K562 (cell line): ENCODE measurements at regions not wholly inside any gene's neighbourhood (a gene's known extent, or its start where the extent isn't known, plus 50 kb on each side); places are given as distances from the start of the nearest gene placed in this dataset.

Experiments
- ATAC-seq: fragments of 200-7000 bp; cut with Tn5 transposase; 3 replicates; pipeline ENCODE4 v1.9.1; 2020; ENCODE audit warnings: moderate library complexity
- BruUV-seq: library from RNA; stranded (reverse); fragments of 400-500 nt; replicated peaks from 2 replicates; lab custom pipeline; 2021; lab: Mats Ljungman, UMichigan
- CTCF ChIA-PET: fragments of 300-600 bp; formaldehyde crosslinking; extraction: SDS; loops from one replicate; lab custom pipeline; 2021; ENCODE audit warnings: low intra/inter-chr PET ratio; lab: Yijun Ruan, JAX
- POLR2A ChIA-PET: fragments of 300-600, 350-650 bp; sonication (Branson Sonifier 250); formaldehyde crosslinking; extraction: SDS; loops from one replicate; lab custom pipeline; 2021; ENCODE audit warnings: antibody characterized with exemption, inconsistent platforms; lab: Yijun Ruan, JAX
- DNase-seq, 4 experiments: peaks; one replicate each; pipeline versions ENCODE4 v3.0.0 to v3.0.0-alpha.2; 2011 to 2018; ENCODE audit warnings: low spot score in 3 of 4, mixed read lengths in 3 of 4; ENCODE audit errors: extremely low read depth in 1 of 4
- FAIRE-seq: peaks from 2 replicates; lab custom pipeline; 2011; peaks lifted over from hg19 to GRCh38; lab: Jason Lieb, UNC
- H2AFZ ChIP-seq: 2 replicates; pipeline ENCODE4 v1.6.0; 2011; ENCODE audit warnings: low read depth, low read length, control low read depth, inconsistent platforms
- H3K27ac ChIP-seq: fragments of 200-600 bp; 3 replicates; pipeline ENCODE4 v1.8.0; 2011; ENCODE audit warnings: low read depth, mild to moderate bottlenecking, control low read depth, inconsistent platforms, low read length, moderate library complexity, mixed read lengths; ENCODE audit errors: extremely low read depth
- H3K27me3 ChIP-seq, 2 experiments: fragments of 300-600 bp in 1 of 2; 2 replicates in 1 of 2; 3 replicates in 1 of 2; pipeline versions ENCODE4 v1.6.0 to v1.8.0; 2011; ENCODE audit warnings: inconsistent platforms in 2 of 2, low read length in 2 of 2, mild to moderate bottlenecking in 1 of 2, mixed read lengths in 1 of 2, moderate library complexity in 1 of 2; ENCODE audit not compliant: control insufficient read depth in 2 of 2, insufficient read depth in 2 of 2
- H3K36me3 ChIP-seq: fragments of 300-600 bp; 3 replicates; pipeline ENCODE4 v1.8.0; 2011; ENCODE audit warnings: mild to moderate bottlenecking, low read length, inconsistent platforms; ENCODE audit not compliant: control insufficient read depth, insufficient read depth
- H3K4me1 ChIP-seq, 2 experiments: fragments of 200-600 bp in 1 of 2; replicated peaks in 1 of 2; 2 replicates in 1 of 2; 3 replicates in 1 of 2; pipeline versions ENCODE4 v1.5.1 to v1.8.0; 2011; ENCODE audit warnings: inconsistent platforms in 2 of 2, low read length in 2 of 2, mild to moderate bottlenecking in 1 of 2, mixed read lengths in 1 of 2, moderate library complexity in 1 of 2; ENCODE audit not compliant: control insufficient read depth in 2 of 2, insufficient read depth in 2 of 2
- H3K4me2 ChIP-seq: 2 replicates; pipeline ENCODE4 v1.6.1; 2011; ENCODE audit warnings: low read length, control low read depth, inconsistent platforms, mixed read lengths; ENCODE audit not compliant: insufficient read depth
- H3K4me3 ChIP-seq: fragments of 200-600 bp; sonication (generic), shearing (Covaris generic); 2 replicates; pipeline ENCODE4 v1.5.1; 2016; ENCODE audit warnings: control low read depth, inconsistent platforms
- H3K79me2 ChIP-seq: fragments of 200-600 bp; 3 replicates; pipeline ENCODE4 v1.8.0; 2011; ENCODE audit warnings: low read length, inconsistent platforms; ENCODE audit not compliant: control insufficient read depth, insufficient read depth
- H3K9ac ChIP-seq, 2 experiments: 2 replicates each; pipeline versions ENCODE4 v1.6.0 to v1.6.1; 2011; ENCODE audit warnings: low read depth in 2 of 2, low read length in 2 of 2, control low read depth in 1 of 2, inconsistent platforms in 1 of 2, mild to moderate bottlenecking in 1 of 2, mixed read lengths in 1 of 2; ENCODE audit not compliant: insufficient read depth in 1 of 2
- H3K9me1 ChIP-seq: one replicate; pipeline ENCODE4 v1.6.0; 2011; ENCODE audit warnings: inconsistent platforms, mild to moderate bottlenecking, low read length, moderate library complexity; ENCODE audit not compliant: control insufficient read depth, insufficient read depth
- H3K9me3 ChIP-seq: replicated peaks from 2 replicates; pipeline ENCODE4 v1.5.1; 2011; ENCODE audit warnings: low read depth, low read length, inconsistent platforms; ENCODE audit not compliant: control insufficient read depth, insufficient read depth
- H4K20me1 ChIP-seq: replicated peaks from 2 replicates; pipeline ENCODE4 v1.6.1; 2011; ENCODE audit warnings: low read length, inconsistent platforms, mixed read lengths; ENCODE audit not compliant: control insufficient read depth, insufficient read depth
- FOSL1 ChIP-seq: fragments of 200-800 bp; sonication (Bioruptor generic); conservative IDR thresholded peaks from 2 replicates; pipeline ENCODE4 v1.6.1; 2016; ENCODE audit warnings: missing genetic modification characterization, missing compliant biosample characterization
- MXI1 ChIP-seq: IDR thresholded peaks from 2 replicates; pipeline ENCODE4 v1.6.1; 2011; ENCODE audit warnings: low read depth, mild to moderate bottlenecking, improper control_type of control experiment, low read length
- NFE2 ChIP-seq: IDR thresholded peaks from 2 replicates; pipeline ENCODE4 v1.6.1; 2014; ENCODE audit warnings: antibody characterized with exemption, low read depth
- PRPF4 ChIP-seq: fragments of 200-400 bp; formaldehyde crosslinking; IDR thresholded peaks from one replicate; pipeline ENCODE4 v1.6.1; 2017; ENCODE audit warnings: low read length, low read depth, mild to moderate bottlenecking; ENCODE audit not compliant: insufficient read depth, poor library complexity, severe bottlenecking
- RBM14 ChIP-seq: fragments of 200-400 bp; formaldehyde crosslinking; IDR thresholded peaks from 2 replicates; pipeline ENCODE4 v1.6.1; 2018; ENCODE audit warnings: low read depth, mild to moderate bottlenecking, low read length, moderate library complexity, borderline replicate concordance; ENCODE audit not compliant: insufficient read depth
- RBM39 ChIP-seq: fragments of 200-400 bp; formaldehyde crosslinking; optimal IDR thresholded peaks from 2 replicates; pipeline ENCODE3; 2018; ENCODE audit warnings: low read depth, low read length
- RCOR1 ChIP-seq, 2 experiments: IDR thresholded peaks; 2 replicates each; pipeline ENCODE4 v1.6.1; 2012; ENCODE audit warnings: low read depth in 2 of 2, low read length in 2 of 2, borderline replicate concordance in 1 of 2, improper control_type of control experiment in 1 of 2
- ZBTB17 ChIP-seq: fragments of 450-650 bp; formaldehyde crosslinking; IDR thresholded peaks from 2 replicates; pipeline ENCODE4 v1.4.0; 2020; ENCODE audit warnings: mild to moderate bottlenecking
- ZNF347 ChIP-seq: fragments of 450-650 bp; formaldehyde crosslinking; IDR thresholded peaks from 2 replicates; pipeline ENCODE4 v1.4.0; 2020; ENCODE audit warnings: low read depth, mild to moderate bottlenecking, moderate library complexity
- ZNF561 ChIP-seq: fragments of 450-650 bp; formaldehyde crosslinking; conservative IDR thresholded peaks from 2 replicates; pipeline ENCODE4 v1.4.0; 2020; ENCODE audit warnings: mild to moderate bottlenecking, moderate library complexity
- WGBS: fragments of 100-300 bp; shearing (Covaris generic); methylation state at CpG from one replicate; pipeline ENCODE4 v1.1.6; 2016; ENCODE audit warnings: low coverage, mixed read lengths; ENCODE audit not compliant: insufficient coverage; ENCODE audit errors: missing lambda C conversion rate; 5-methylcytosine and 5-hydroxymethylcytosine counted together
- in situ Hi-C: fragments of 300-500 bp; cut with MboI; formaldehyde crosslinking; loops from 4 replicates; pipeline ENCODE4 v1.15.0; 2018; ENCODE audit warnings: inconsistent platforms, mixed read lengths
- intact Hi-C: fragments of 100-400 bp; cut with micrococcal nuclease; formaldehyde crosslinking; loops from 2 replicates; pipeline ENCODE4 v1.14.2; 2022
- TF ChIP-seq, protein P1 (sequence below): sonication (generic); formaldehyde crosslinking; IDR thresholded peaks from 2 replicates; pipeline ENCODE4 v1.8.1; 2022; ENCODE audit warnings: missing genetic modification reagents
- TF ChIP-seq, protein P2 (sequence below): fragments of 450-650 bp; IDR thresholded peaks from 2 replicates; pipeline ENCODE4 v1.6.1; 2018; ENCODE audit not compliant: partially characterized antibody
- TF ChIP-seq, protein P3 (sequence below): sonication (generic); formaldehyde crosslinking; IDR thresholded peaks from 2 replicates; pipeline ENCODE4 v1.8.0; 2022; ENCODE audit warnings: missing genetic modification reagents, mild to moderate bottlenecking, moderate library complexity, borderline replicate concordance

DNA sequence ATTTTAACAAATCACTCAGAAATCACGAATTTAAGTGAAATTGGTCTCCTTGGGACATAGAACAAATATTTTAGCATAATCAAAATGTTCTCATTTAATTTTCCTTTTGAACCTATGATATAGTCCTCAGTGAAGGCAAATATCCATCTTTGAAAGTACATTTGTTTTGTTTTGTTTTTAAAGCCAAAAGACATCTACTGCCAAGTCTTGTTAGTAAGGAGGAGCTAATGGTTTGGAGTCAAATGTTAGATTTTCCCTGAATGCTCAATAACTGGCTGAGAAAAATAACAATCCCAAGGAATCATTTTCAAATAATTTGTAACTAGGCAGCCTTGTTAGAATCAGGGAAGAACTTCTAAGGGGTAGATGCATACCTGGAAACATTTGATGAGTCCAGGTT lies 302.9 kb upstream of the MAF start:
- Histone ChIP-seq H3K9me3 (no peaks in the 10 kb centered on the region), H2AFZ (no peak overlapping the region; the same call in 1 of the 2 replicates), H4K20me1 (no peaks in the 10 kb centered on the region), H3K79me2 (no peaks in the 10 kb centered on the region), H3K9me1 (no peaks in the 10 kb centered on the region), H3K9ac (no peak overlapping the region), H3K4me2 (no peak overlapping the region), H3K4me1 (no peaks in the 10 kb centered on the region; a peak in 1 of 5 replicates), H3K27me3 (no peaks in the 10 kb centered on the region), H3K27ac (no peak overlapping the region), H3K36me3 (no peaks in the 10 kb centered on the region), H3K4me3 (no peak overlapping the region)
- in situ Hi-C loops = no loop called here
- DNase-seq (no peak), ATAC-seq (no peak), FAIRE-seq (no peak)
- no TSS peak for BruUV-seq
- WGBS = 25% methylated on average over 1 of the region's 1 CpG
- TF ChIP-seq, protein P1, sequence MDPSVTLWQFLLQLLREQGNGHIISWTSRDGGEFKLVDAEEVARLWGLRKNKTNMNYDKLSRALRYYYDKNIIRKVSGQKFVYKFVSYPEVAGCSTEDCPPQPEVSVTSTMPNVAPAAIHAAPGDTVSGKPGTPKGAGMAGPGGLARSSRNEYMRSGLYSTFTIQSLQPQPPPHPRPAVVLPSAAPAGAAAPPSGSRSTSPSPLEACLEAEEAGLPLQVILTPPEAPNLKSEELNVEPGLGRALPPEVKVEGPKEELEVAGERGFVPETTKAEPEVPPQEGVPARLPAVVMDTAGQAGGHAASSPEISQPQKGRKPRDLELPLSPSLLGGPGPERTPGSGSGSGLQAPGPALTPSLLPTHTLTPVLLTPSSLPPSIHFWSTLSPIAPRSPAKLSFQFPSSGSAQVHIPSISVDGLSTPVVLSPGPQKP = no peak
- TF ChIP-seq ZBTB17 (CRISPR knock-in tag) (no peak), MXI1 (no peak), ZNF561 (CRISPR knock-in tag) (no peak), FOSL1 (tag) (no peak), RBM39 (no peak), RBM14 (no peak), PRPF4 (no peak), ZNF347 (CRISPR knock-in tag) (no peak), RCOR1 (IDR thresholded peaks at IDR 0.05; ENCODE audit: borderline replicate concordance in 1 of 2, low read depth in 2 of 2, low read length in 2 of 2) (no peak), NFE2 (no peak)
- TF ChIP-seq, protein P2, sequence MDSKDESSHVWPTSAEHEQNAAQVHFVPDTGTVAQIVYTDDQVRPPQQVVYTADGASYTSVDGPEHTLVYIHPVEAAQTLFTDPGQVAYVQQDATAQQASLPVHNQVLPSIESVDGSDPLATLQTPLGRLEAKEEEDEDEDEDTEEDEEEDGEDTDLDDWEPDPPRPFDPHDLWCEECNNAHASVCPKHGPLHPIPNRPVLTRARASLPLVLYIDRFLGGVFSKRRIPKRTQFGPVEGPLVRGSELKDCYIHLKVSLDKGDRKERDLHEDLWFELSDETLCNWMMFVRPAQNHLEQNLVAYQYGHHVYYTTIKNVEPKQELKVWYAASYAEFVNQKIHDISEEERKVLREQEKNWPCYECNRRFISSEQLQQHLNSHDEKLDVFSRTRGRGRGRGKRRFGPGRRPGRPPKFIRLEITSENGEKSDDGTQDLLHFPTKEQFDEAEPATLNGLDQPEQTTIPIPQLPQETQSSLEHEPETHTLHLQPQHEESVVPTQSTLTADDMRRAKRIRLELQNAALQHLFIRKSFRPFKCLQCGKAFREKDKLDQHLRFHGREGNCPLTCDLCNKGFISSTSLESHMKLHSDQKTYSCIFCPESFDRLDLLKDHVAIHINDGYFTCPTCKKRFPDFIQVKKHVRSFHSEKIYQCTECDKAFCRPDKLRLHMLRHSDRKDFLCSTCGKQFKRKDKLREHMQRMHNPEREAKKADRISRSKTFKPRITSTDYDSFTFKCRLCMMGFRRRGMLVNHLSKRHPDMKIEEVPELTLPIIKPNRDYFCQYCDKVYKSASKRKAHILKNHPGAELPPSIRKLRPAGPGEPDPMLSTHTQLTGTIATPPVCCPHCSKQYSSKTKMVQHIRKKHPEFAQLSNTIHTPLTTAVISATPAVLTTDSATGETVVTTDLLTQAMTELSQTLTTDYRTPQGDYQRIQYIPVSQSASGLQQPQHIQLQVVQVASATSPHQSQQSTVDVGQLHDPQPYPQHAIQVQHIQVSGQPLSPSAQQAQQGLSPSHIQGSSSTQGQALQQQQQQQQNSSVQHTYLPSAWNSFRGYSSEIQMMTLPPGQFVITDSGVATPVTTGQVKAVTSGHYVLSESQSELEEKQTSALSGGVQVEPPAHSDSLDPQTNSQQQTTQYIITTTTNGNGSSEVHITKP = no peak
- TF ChIP-seq, protein P3, sequence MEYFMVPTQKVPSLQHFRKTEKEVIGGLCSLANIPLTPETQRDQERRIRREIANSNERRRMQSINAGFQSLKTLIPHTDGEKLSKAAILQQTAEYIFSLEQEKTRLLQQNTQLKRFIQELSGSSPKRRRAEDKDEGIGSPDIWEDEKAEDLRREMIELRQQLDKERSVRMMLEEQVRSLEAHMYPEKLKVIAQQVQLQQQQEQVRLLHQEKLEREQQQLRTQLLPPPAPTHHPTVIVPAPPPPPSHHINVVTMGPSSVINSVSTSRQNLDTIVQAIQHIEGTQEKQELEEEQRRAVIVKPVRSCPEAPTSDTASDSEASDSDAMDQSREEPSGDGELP (CRISPR knock-in tag) = no peak
- ChIA-PET POLR2A (interaction anchor here (0.9 to 1.8 kb wide), 3 partner anchors 13 to 181 kb away, joined by 3 to 7 read pairs (median 3); no protein-coding TSS in a partner anchor), CTCF (no interaction called here)
- intact Hi-C loops = no loop called here
